ENCODE measurements at regions not wholly inside any gene's neighbourhood (a gene's known extent, or its start where the extent isn't known, plus 50 kb on each side); places are given as distances from the start of the nearest gene placed in this dataset.

GRCh38 chr7:96416116-96416515 lies 94.2 kb upstream of the SLC25A13 start:
- intact Hi-C loops (cut with micrococcal nuclease) = loop anchor here (5.0 to 10.0 kb wide), 2 partner anchors 81 to 459 kb away; no protein-coding TSS in a partner anchor

GRCh38 chr7:96415293-96415940 lies 93.5 kb upstream of the SLC25A13 start:
- intact Hi-C loops (cut with micrococcal nuclease) = loop anchor here (1.0 to 10.0 kb wide), 7 partner anchors 82 to 650 kb away; partner anchors contain the start of gene SEM1

GRCh38 chr7:96414931-96415292 lies 93.0 kb upstream of the SLC25A13 start:
- intact Hi-C loops (cut with micrococcal nuclease) = loop anchor here (1.0 to 10.0 kb wide), 7 partner anchors 82 to 650 kb away; partner anchors contain the start of gene SEM1

GRCh38 chr7:96410126-96410839 lies 88.4 kb upstream of the SLC25A13 start:
- intact Hi-C loops (cut with micrococcal nuclease) = loop anchor here (10.0 kb wide), 1 partner anchor 465 kb away; no protein-coding TSS in a partner anchor

GRCh38 chr7:96408881-96409280 lies 87.0 kb upstream of the SLC25A13 start:
- intact Hi-C loops (cut with micrococcal nuclease) = no loop called here

GRCh38 chr7:96407427-96407826 lies 85.5 kb upstream of the SLC25A13 start:
- intact Hi-C loops (cut with micrococcal nuclease) = no loop called here

GRCh38 chr7:96402913-96403312 lies 81.0 kb upstream of the SLC25A13 start:
- intact Hi-C loops (cut with micrococcal nuclease) = no loop called here

GRCh38 chr7:96401200-96401599 lies 79.3 kb upstream of the SLC25A13 start:
- intact Hi-C loops (cut with micrococcal nuclease) = no loop called here

GRCh38 chr7:96400518-96400917 lies 78.6 kb upstream of the SLC25A13 start:
- intact Hi-C loops (cut with micrococcal nuclease) = no loop called here

- intact Hi-C loops (cut with micrococcal nuclease) = no loop called here
Measured at GRCh38 chr7:96400001-96400400, 78.1 kb upstream of the SLC25A13 start.

GRCh38 chr7:96397936-96398598 lies 76.2 kb upstream of the SLC25A13 start:
- intact Hi-C loops (cut with micrococcal nuclease) = no loop called here

GRCh38 chr7:96388620-96389383 lies 66.9 kb upstream of the SLC25A13 start:
- intact Hi-C loops (cut with micrococcal nuclease) = no loop called here

GRCh38 chr7:96388166-96388565 lies 66.3 kb upstream of the SLC25A13 start:
- intact Hi-C loops (cut with micrococcal nuclease) = no loop called here

- intact Hi-C loops (cut with micrococcal nuclease) = no loop called here
Measured at GRCh38 chr7:96380111-96380512, 58.2 kb upstream of the SLC25A13 start.

GRCh38 chr7:96377399-96377798 lies 55.5 kb upstream of the SLC25A13 start:
- intact Hi-C loops (cut with micrococcal nuclease) = loop anchor here (10.0 kb wide), 1 partner anchor 303 kb away; no protein-coding TSS in a partner anchor

Data from T-helper 1 cell treated with Interleukin-12 subunit alpha and Interleukin-12 subunit beta and Interleukin-4 antibody, amounts not matched to agents 30 ng/mL and 1 ng/mL, for 36 hours (primary cell).